K562 (cell line): ENCODE measurements at regions not wholly inside any gene's neighbourhood (a gene's known extent, or its start where the extent isn't known, plus 50 kb on each side); places are given as distances from the start of the nearest gene placed in this dataset.

Experiments
- ATAC-seq: fragments of 200-7000 bp; cut with Tn5 transposase; 3 replicates; pipeline ENCODE4 v1.9.1; 2020; ENCODE audit warnings: moderate library complexity
- BruUV-seq: library from RNA; stranded (reverse); fragments of 400-500 nt; replicated peaks from 2 replicates; lab custom pipeline; 2021; lab: Mats Ljungman, UMichigan
- CTCF ChIA-PET: fragments of 300-600 bp; formaldehyde crosslinking; extraction: SDS; loops from one replicate; lab custom pipeline; 2021; ENCODE audit warnings: low intra/inter-chr PET ratio; lab: Yijun Ruan, JAX
- POLR2A ChIA-PET: fragments of 300-600, 350-650 bp; sonication (Branson Sonifier 250); formaldehyde crosslinking; extraction: SDS; loops from one replicate; lab custom pipeline; 2021; ENCODE audit warnings: antibody characterized with exemption, inconsistent platforms; lab: Yijun Ruan, JAX
- DNase-seq, 4 experiments: peaks; one replicate each; pipeline versions ENCODE4 v3.0.0 to v3.0.0-alpha.2; 2011 to 2018; ENCODE audit warnings: low spot score in 3 of 4, mixed read lengths in 3 of 4; ENCODE audit errors: extremely low read depth in 1 of 4
- FAIRE-seq: peaks from 2 replicates; lab custom pipeline; 2011; peaks lifted over from hg19 to GRCh38; lab: Jason Lieb, UNC
- H2AFZ ChIP-seq: 2 replicates; pipeline ENCODE4 v1.6.0; 2011; ENCODE audit warnings: low read depth, low read length, control low read depth, inconsistent platforms
- H3K27ac ChIP-seq: fragments of 200-600 bp; 3 replicates; pipeline ENCODE4 v1.8.0; 2011; ENCODE audit warnings: low read depth, mild to moderate bottlenecking, control low read depth, inconsistent platforms, low read length, moderate library complexity, mixed read lengths; ENCODE audit errors: extremely low read depth
- H3K27me3 ChIP-seq, 2 experiments: fragments of 300-600 bp in 1 of 2; 2 replicates in 1 of 2; 3 replicates in 1 of 2; pipeline versions ENCODE4 v1.6.0 to v1.8.0; 2011; ENCODE audit warnings: inconsistent platforms in 2 of 2, low read length in 2 of 2, mild to moderate bottlenecking in 1 of 2, mixed read lengths in 1 of 2, moderate library complexity in 1 of 2; ENCODE audit not compliant: control insufficient read depth in 2 of 2, insufficient read depth in 2 of 2
- H3K36me3 ChIP-seq: fragments of 300-600 bp; 3 replicates; pipeline ENCODE4 v1.8.0; 2011; ENCODE audit warnings: mild to moderate bottlenecking, low read length, inconsistent platforms; ENCODE audit not compliant: control insufficient read depth, insufficient read depth
- H3K4me1 ChIP-seq, 2 experiments: fragments of 200-600 bp in 1 of 2; replicated peaks in 1 of 2; 2 replicates in 1 of 2; 3 replicates in 1 of 2; pipeline versions ENCODE4 v1.5.1 to v1.8.0; 2011; ENCODE audit warnings: inconsistent platforms in 2 of 2, low read length in 2 of 2, mild to moderate bottlenecking in 1 of 2, mixed read lengths in 1 of 2, moderate library complexity in 1 of 2; ENCODE audit not compliant: control insufficient read depth in 2 of 2, insufficient read depth in 2 of 2
- H3K4me2 ChIP-seq: 2 replicates; pipeline ENCODE4 v1.6.1; 2011; ENCODE audit warnings: low read length, control low read depth, inconsistent platforms, mixed read lengths; ENCODE audit not compliant: insufficient read depth
- H3K4me3 ChIP-seq: fragments of 200-600 bp; sonication (generic), shearing (Covaris generic); 2 replicates; pipeline ENCODE4 v1.5.1; 2016; ENCODE audit warnings: control low read depth, inconsistent platforms
- H3K79me2 ChIP-seq: fragments of 200-600 bp; 3 replicates; pipeline ENCODE4 v1.8.0; 2011; ENCODE audit warnings: low read length, inconsistent platforms; ENCODE audit not compliant: control insufficient read depth, insufficient read depth
- H3K9ac ChIP-seq, 2 experiments: 2 replicates each; pipeline versions ENCODE4 v1.6.0 to v1.6.1; 2011; ENCODE audit warnings: low read depth in 2 of 2, low read length in 2 of 2, control low read depth in 1 of 2, inconsistent platforms in 1 of 2, mild to moderate bottlenecking in 1 of 2, mixed read lengths in 1 of 2; ENCODE audit not compliant: insufficient read depth in 1 of 2
- H3K9me1 ChIP-seq: one replicate; pipeline ENCODE4 v1.6.0; 2011; ENCODE audit warnings: inconsistent platforms, mild to moderate bottlenecking, low read length, moderate library complexity; ENCODE audit not compliant: control insufficient read depth, insufficient read depth
- H3K9me3 ChIP-seq: replicated peaks from 2 replicates; pipeline ENCODE4 v1.5.1; 2011; ENCODE audit warnings: low read depth, low read length, inconsistent platforms; ENCODE audit not compliant: control insufficient read depth, insufficient read depth
- H4K20me1 ChIP-seq: replicated peaks from 2 replicates; pipeline ENCODE4 v1.6.1; 2011; ENCODE audit warnings: low read length, inconsistent platforms, mixed read lengths; ENCODE audit not compliant: control insufficient read depth, insufficient read depth
- ARID3B ChIP-seq: fragments of 250-450 bp; sonication (Bioruptor Pico); IDR thresholded peaks from 2 replicates; pipeline ENCODE4 v1.4.0; 2020; ENCODE audit warnings: borderline replicate concordance
- BCLAF1 ChIP-seq, 2 experiments: fragments of 450-650 bp in 1 of 2; IDR thresholded peaks; 2 replicates each; pipeline ENCODE4 v1.6.1; 2011 to 2017; ENCODE audit warnings: low read depth in 2 of 2, antibody characterized with exemption in 1 of 2, borderline replicate concordance in 1 of 2, low read length in 1 of 2, mild to moderate bottlenecking in 1 of 2, mixed read lengths in 1 of 2; ENCODE audit not compliant: control insufficient read depth in 1 of 2
- CBFB ChIP-seq: sonication (generic); formaldehyde crosslinking; IDR thresholded peaks from 2 replicates; pipeline ENCODE4 v1.4.0; 2020; ENCODE audit warnings: mild to moderate bottlenecking, missing genetic modification reagents
- KLF16 ChIP-seq: IDR thresholded peaks from 2 replicates; pipeline ENCODE4 v1.6.1; 2016; ENCODE audit warnings: antibody characterized with exemption
- MAX ChIP-seq: sonication (generic); formaldehyde crosslinking; IDR thresholded peaks from 2 replicates; pipeline ENCODE4 v1.9.0; 2022; ENCODE audit warnings: mild to moderate bottlenecking, missing genetic modification reagents
- POLR2AphosphoS5 ChIP-seq: IDR thresholded peaks from 2 replicates; pipeline ENCODE4 v1.6.1; 2011; ENCODE audit warnings: mild to moderate bottlenecking, low read depth, low read length, moderate library complexity; ENCODE audit not compliant: control insufficient read depth, insufficient read depth
- POLR3G ChIP-seq: IDR thresholded peaks from 2 replicates; pipeline ENCODE4 v1.6.1; 2011; ENCODE audit not compliant: insufficient read length, insufficient replicate concordance; ENCODE audit errors: extremely low read depth
- REST ChIP-seq, 2 experiments: fragments of 450-650 bp; formaldehyde crosslinking in 1 of 2; IDR thresholded peaks; 2 replicates each; pipeline versions ENCODE4 v1.4.0 to v1.6.1; 2014 to 2020; ENCODE audit warnings: mild to moderate bottlenecking in 2 of 2, borderline replicate concordance in 1 of 2, low read depth in 1 of 2
- WGBS: fragments of 100-300 bp; shearing (Covaris generic); methylation state at CpG from one replicate; pipeline ENCODE4 v1.1.6; 2016; ENCODE audit warnings: low coverage, mixed read lengths; ENCODE audit not compliant: insufficient coverage; ENCODE audit errors: missing lambda C conversion rate; 5-methylcytosine and 5-hydroxymethylcytosine counted together
- in situ Hi-C: fragments of 300-500 bp; cut with MboI; formaldehyde crosslinking; loops from 4 replicates; pipeline ENCODE4 v1.15.0; 2018; ENCODE audit warnings: inconsistent platforms, mixed read lengths
- intact Hi-C: fragments of 100-400 bp; cut with micrococcal nuclease; formaldehyde crosslinking; loops from 2 replicates; pipeline ENCODE4 v1.14.2; 2022

GRCh38 chr6:156554160-156554559 is 223.0 kb upstream of the ARID1B start:
- FAIRE-seq, result no peak
- CTCF ChIA-PET, result no interaction called here
- TF ChIP-seq POLR3G (no peak), POLR2AphosphoS5 (no peak), MAX (CRISPR knock-in tag) (no peak), CBFB (CRISPR knock-in tag) (no peak), ARID3B (no peak), BCLAF1 (IDR thresholded peaks at IDR 0.05; ENCODE audit: borderline replicate concordance in 1 of 2, control insufficient read depth in 1 of 2, low read depth in 2 of 2, low read length in 1 of 2) (no peak), REST (IDR thresholded peaks at IDR 0.05; ENCODE audit: borderline replicate concordance) (no peak), REST (CRISPR knock-in tag; IDR thresholded peaks at IDR 0.05; ENCODE audit: low read depth) (no peak), KLF16 (no peak)

More at GRCh38 chr6:156554160-156554559, 223.0 kb upstream of the ARID1B start:
- POLR2A ChIA-PET, result interaction anchor here (0.7 kb wide), 1 partner anchor 537 kb away, joined by 3 read pairs; no protein-coding TSS in a partner anchor
- DNase-seq (no peak), ATAC-seq (no peak)
- Histone ChIP-seq H3K4me2 (no peak overlapping the region), H3K9me1 (no peaks in the 10 kb centered on the region), H3K27ac (no peak overlapping the region), H3K4me1 (no peaks in the 10 kb centered on the region), H3K9ac (no peak overlapping the region), H4K20me1 (no peaks in the 10 kb centered on the region), H3K36me3 (no peaks in the 10 kb centered on the region), H3K27me3 (peaks cover 12 to 43% of the 10 kb centered on the region in 2 experiments; a peak in 3 of 5 replicates), H3K79me2 (no peaks in the 10 kb centered on the region), H3K4me3 (no peak overlapping the region), H3K9me3 (no peaks in the 10 kb centered on the region), H2AFZ (no peak overlapping the region)
- WGBS, result 0% methylated on average over 5 of the region's 5 CpGs
- intact Hi-C loops, result no loop called here
- in situ Hi-C loops, result no loop called here
- BruUV-seq, result no TSS peak
